ENCODE measurements at regions not wholly inside any gene's neighbourhood (a gene's known extent, or its start where the extent isn't known, plus 50 kb on each side); places are given as distances from the start of the nearest gene placed in this dataset.

DNA sequence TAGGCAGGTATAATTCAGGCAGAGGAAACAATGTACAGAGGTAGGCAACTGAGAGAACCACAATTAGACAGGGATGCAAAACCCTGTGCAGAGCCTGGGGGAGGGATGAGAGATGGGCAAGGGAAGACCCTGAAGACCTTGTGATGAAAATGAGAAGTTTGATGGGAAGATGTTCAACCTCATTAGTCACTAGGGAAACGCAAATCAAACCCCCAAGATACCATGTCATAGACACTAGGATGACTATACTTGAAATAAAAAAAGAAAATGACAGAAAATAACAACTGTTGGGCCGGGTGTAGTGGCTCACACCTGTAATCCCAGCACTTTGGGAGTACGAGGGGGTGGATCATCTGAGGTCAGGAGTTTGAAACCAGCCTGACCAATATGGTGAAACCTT is 813.1 kb downstream of the CDH11 start:
- TF ChIP-seq, protein P1, sequence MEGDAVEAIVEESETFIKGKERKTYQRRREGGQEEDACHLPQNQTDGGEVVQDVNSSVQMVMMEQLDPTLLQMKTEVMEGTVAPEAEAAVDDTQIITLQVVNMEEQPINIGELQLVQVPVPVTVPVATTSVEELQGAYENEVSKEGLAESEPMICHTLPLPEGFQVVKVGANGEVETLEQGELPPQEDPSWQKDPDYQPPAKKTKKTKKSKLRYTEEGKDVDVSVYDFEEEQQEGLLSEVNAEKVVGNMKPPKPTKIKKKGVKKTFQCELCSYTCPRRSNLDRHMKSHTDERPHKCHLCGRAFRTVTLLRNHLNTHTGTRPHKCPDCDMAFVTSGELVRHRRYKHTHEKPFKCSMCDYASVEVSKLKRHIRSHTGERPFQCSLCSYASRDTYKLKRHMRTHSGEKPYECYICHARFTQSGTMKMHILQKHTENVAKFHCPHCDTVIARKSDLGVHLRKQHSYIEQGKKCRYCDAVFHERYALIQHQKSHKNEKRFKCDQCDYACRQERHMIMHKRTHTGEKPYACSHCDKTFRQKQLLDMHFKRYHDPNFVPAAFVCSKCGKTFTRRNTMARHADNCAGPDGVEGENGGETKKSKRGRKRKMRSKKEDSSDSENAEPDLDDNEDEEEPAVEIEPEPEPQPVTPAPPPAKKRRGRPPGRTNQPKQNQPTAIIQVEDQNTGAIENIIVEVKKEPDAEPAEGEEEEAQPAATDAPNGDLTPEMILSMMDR (IDR thresholded peaks at IDR 0.05) = no peak
- TF ChIP-seq, protein P2, sequence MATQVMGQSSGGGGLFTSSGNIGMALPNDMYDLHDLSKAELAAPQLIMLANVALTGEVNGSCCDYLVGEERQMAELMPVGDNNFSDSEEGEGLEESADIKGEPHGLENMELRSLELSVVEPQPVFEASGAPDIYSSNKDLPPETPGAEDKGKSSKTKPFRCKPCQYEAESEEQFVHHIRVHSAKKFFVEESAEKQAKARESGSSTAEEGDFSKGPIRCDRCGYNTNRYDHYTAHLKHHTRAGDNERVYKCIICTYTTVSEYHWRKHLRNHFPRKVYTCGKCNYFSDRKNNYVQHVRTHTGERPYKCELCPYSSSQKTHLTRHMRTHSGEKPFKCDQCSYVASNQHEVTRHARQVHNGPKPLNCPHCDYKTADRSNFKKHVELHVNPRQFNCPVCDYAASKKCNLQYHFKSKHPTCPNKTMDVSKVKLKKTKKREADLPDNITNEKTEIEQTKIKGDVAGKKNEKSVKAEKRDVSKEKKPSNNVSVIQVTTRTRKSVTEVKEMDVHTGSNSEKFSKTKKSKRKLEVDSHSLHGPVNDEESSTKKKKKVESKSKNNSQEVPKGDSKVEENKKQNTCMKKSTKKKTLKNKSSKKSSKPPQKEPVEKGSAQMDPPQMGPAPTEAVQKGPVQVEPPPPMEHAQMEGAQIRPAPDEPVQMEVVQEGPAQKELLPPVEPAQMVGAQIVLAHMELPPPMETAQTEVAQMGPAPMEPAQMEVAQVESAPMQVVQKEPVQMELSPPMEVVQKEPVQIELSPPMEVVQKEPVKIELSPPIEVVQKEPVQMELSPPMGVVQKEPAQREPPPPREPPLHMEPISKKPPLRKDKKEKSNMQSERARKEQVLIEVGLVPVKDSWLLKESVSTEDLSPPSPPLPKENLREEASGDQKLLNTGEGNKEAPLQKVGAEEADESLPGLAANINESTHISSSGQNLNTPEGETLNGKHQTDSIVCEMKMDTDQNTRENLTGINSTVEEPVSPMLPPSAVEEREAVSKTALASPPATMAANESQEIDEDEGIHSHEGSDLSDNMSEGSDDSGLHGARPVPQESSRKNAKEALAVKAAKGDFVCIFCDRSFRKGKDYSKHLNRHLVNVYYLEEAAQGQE (IDR thresholded peaks at IDR 0.05; ENCODE audit: insufficient read depth in 1 of 2, low read depth in 2 of 2, low read length in 1 of 2) = no peak
- TF ChIP-seq POLR2AphosphoS5 (IDR thresholded peaks at IDR 0.05; ENCODE audit: low read depth, low read length) = no peak
- TF ChIP-seq TCF7L2 (IDR thresholded peaks at IDR 0.05; ENCODE audit: low read depth, low read length) = no peak
